ENCODE measurements at regions not wholly inside any gene's neighbourhood (a gene's known extent, or its start where the extent isn't known, plus 50 kb on each side); places are given as distances from the start of the nearest gene placed in this dataset.
"Not testable (repeated sequence)": the region's sequence is repeated elsewhere in the genome, so short reads cannot be mapped to it uniquely, and the experiment has no call there.

- TF ChIP-seq CTCF (IDR thresholded peaks at IDR 0.05; ENCODE audit: borderline replicate concordance, insufficient read depth, low read depth, low read length) = no peak
- H3K4me3 ChIP-seq (ENCODE audit: low read depth, low read length) = no peak overlapping the region
Observed at GRCh38 chr2:172252154-172252553, 149.5 kb upstream of the DLX2 start.

- no peak for TF ChIP-seq CTCF (IDR thresholded peaks at IDR 0.05; ENCODE audit: borderline replicate concordance, insufficient read depth, low read depth, low read length)
- H3K4me3 ChIP-seq (ENCODE audit: low read depth, low read length) = no peak overlapping the region
Observed at GRCh38 chr2:172253190-172254052, 150.7 kb upstream of the DLX2 start.

GRCh38 chr2:172256886-172257285 is 154.2 kb upstream of the DLX2 start:
- H3K4me3 ChIP-seq (ENCODE audit: low read depth, low read length) = no peak overlapping the region
- no peak for TF ChIP-seq CTCF (IDR thresholded peaks at IDR 0.05; ENCODE audit: borderline replicate concordance, insufficient read depth, low read depth, low read length)

GRCh38 chr2:172259827-172260226 is 157.1 kb upstream of the DLX2 start:
- no peak overlapping the region for H3K4me3 ChIP-seq (ENCODE audit: low read depth, low read length)
- no peak for TF ChIP-seq CTCF (IDR thresholded peaks at IDR 0.05; ENCODE audit: borderline replicate concordance, insufficient read depth, low read depth, low read length)

GRCh38 chr2:172260336-172260735 is 157.6 kb upstream of the DLX2 start:
- TF ChIP-seq CTCF (IDR thresholded peaks at IDR 0.05; ENCODE audit: borderline replicate concordance, insufficient read depth, low read depth, low read length) = no peak
- H3K4me3 ChIP-seq (ENCODE audit: low read depth, low read length) = no peak overlapping the region

- TF ChIP-seq CTCF (IDR thresholded peaks at IDR 0.05; ENCODE audit: borderline replicate concordance, insufficient read depth, low read depth, low read length) = no peak
- H3K4me3 ChIP-seq (ENCODE audit: low read depth, low read length) = no peak overlapping the region
Observed at GRCh38 chr2:172261292-172261691, 158.6 kb upstream of the DLX2 start.

GRCh38 chr2:172262486-172262885 is 159.8 kb upstream of the DLX2 start:
- TF ChIP-seq CTCF (IDR thresholded peaks at IDR 0.05; ENCODE audit: borderline replicate concordance, insufficient read depth, low read depth, low read length) = no peak
- H3K4me3 ChIP-seq (ENCODE audit: low read depth, low read length) = no peak overlapping the region

GRCh38 chr2:172264820-172265219 is 162.1 kb upstream of the DLX2 start:
- H3K4me3 ChIP-seq (ENCODE audit: low read depth, low read length) = not testable (repeated sequence)

- H3K4me3 ChIP-seq (ENCODE audit: low read depth, low read length) = not testable (repeated sequence)
Observed at GRCh38 chr2:172269507-172270244, 157.7 kb upstream of the ITGA6 start.

Data from GM12875 (cell line).